ENCODE measurements at regions not wholly inside any gene's neighbourhood (a gene's known extent, or its start where the extent isn't known, plus 50 kb on each side); places are given as distances from the start of the nearest gene placed in this dataset.

DNA sequence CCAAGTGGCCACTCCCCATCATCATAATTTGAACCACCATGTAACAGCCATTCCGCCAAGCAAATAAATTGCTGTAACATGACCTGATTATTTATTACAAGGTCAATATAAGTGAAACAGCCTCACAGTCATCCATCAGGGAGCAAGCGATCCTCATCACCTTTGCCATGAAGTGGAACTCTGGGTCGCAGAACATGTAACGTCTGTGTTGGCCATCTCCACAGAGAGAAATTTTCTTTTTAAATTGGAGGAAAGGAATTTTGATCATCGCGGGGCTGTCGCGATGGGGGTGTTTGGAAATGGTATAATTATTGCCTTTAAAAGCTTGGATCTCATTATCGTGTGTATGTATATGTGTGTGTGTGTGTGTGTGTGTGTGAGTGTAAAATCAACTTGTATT lies 90.2 kb downstream of the SHOX start:
- Histone ChIP-seq H3K27ac (no peak overlapping the region), H3K4me1 (peaks cover 0 to 7% (median 0%) of the 10 kb centered on the region in 4 donors), H3K36me3 (no peaks in the 10 kb centered on the region), H3K27me3 (no peaks in the 10 kb centered on the region), H3K4me3 (no peak overlapping the region), H3K9me3 (peaks cover 0 to 19% (median 9%) of the 10 kb centered on the region in 3 donors)
- no peak for DNase-seq
- TF ChIP-seq, protein P1, sequence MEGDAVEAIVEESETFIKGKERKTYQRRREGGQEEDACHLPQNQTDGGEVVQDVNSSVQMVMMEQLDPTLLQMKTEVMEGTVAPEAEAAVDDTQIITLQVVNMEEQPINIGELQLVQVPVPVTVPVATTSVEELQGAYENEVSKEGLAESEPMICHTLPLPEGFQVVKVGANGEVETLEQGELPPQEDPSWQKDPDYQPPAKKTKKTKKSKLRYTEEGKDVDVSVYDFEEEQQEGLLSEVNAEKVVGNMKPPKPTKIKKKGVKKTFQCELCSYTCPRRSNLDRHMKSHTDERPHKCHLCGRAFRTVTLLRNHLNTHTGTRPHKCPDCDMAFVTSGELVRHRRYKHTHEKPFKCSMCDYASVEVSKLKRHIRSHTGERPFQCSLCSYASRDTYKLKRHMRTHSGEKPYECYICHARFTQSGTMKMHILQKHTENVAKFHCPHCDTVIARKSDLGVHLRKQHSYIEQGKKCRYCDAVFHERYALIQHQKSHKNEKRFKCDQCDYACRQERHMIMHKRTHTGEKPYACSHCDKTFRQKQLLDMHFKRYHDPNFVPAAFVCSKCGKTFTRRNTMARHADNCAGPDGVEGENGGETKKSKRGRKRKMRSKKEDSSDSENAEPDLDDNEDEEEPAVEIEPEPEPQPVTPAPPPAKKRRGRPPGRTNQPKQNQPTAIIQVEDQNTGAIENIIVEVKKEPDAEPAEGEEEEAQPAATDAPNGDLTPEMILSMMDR (IDR thresholded peaks at IDR 0.05), result no peak
- intact Hi-C loops (cut with DNase I; ENCODE audit: low total_unique reads), result no loop called here

DNA sequence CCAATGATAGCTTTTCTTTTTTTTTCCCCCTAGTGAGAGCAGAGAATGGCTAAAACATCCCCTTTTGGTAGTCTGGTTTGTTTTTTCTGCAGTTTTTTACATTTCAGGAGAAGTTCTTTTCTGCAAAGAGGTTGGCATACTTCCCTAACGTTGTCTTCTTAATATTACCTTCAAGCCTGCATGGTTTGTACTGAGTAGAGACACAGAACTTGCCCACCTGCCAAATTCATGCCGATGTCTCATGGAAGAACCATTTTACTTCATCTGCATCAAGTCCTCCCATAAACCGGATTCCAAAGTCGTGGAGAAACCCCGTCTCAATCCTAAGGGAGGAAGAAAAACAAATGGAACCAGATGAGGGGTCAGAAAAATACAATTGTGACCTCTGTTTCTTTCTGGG lies 89.7 kb downstream of the SHOX start:
- peaks cover 0 to 7% (median 0%) of the 10 kb centered on the region in 4 donors for H3K4me1 ChIP-seq
- no peak overlapping the region for H3K27ac ChIP-seq
- H3K27me3 ChIP-seq, result no peaks in the 10 kb centered on the region
- H3K36me3 ChIP-seq, result no peaks in the 10 kb centered on the region
- H3K9me3 ChIP-seq, result peaks cover 0 to 19% (median 9%) of the 10 kb centered on the region in 3 donors
- no peak overlapping the region for H3K4me3 ChIP-seq
- DNase-seq, result no peak
- TF ChIP-seq, protein P1 (IDR thresholded peaks at IDR 0.05), result no peak
- intact Hi-C loops (cut with DNase I; ENCODE audit: low total_unique reads), result no loop called here

DNA sequence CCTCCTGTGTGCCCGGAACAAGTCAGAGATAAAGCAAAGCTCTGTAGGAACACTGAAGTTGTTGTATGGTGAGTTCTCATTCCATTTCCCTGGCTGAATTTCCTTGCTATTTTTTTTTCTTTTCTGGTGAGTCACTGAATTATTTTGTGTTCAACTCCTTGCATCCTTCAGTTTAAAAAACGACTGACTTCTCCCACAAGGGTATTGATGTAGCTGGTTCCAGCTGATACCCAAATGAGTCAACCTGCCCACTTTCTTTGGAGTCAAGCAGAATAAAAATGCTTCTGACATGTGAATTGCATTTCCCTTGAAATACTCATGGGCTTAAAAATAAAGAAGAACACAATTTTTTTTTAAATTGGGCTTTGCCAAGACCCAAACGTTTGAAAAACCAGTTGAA lies 85.5 kb downstream of the SHOX start:
- H3K27ac ChIP-seq, result no peak overlapping the region
- TF ChIP-seq, protein P1 (IDR thresholded peaks at IDR 0.05), result no peak
- H3K4me3 ChIP-seq, result no peak overlapping the region
- H3K4me1 ChIP-seq, result peaks cover 0 to 7% (median 0%) of the 10 kb centered on the region in 4 donors
- no peaks in the 10 kb centered on the region for H3K27me3 ChIP-seq
- H3K9me3 ChIP-seq, result peaks cover 0 to 24% (median 15%) of the 10 kb centered on the region in 3 donors
- no peaks in the 10 kb centered on the region for H3K36me3 ChIP-seq
- DNase-seq, result no peak
- intact Hi-C loops (cut with DNase I; ENCODE audit: low total_unique reads), result no loop called here

DNA sequence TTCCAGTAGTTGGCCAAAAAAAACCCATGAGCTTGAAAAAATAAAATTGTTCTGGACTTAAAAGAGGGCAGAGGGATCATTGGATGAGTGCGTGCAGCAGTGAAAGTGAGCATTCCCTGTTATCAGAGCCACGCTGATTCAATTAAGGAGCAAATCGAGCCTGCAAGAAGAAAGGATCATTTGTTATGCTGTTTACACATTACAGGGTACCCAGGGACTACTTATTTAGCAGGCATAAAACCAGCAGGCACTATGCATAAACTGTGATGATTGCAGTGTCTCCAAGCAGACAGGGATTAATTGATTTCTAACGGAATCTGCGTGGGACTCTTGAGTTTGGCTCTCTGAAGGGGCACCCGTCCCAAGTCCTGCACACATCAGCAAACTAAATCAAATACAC lies 83.5 kb downstream of the SHOX start:
- Histone ChIP-seq H3K27ac (no peak overlapping the region), H3K9me3 (peaks cover 0 to 24% (median 15%) of the 10 kb centered on the region in 3 donors), H3K27me3 (no peaks in the 10 kb centered on the region), H3K36me3 (no peaks in the 10 kb centered on the region), H3K4me1 (no peaks in the 10 kb centered on the region), H3K4me3 (no peak overlapping the region)
- TF ChIP-seq, protein P1 (IDR thresholded peaks at IDR 0.05), result no peak
- intact Hi-C loops (cut with DNase I; ENCODE audit: low total_unique reads), result no loop called here
- no peak for DNase-seq
